ENCODE measurements at regions not wholly inside any gene's neighbourhood (a gene's known extent, or its start where the extent isn't known, plus 50 kb on each side); places are given as distances from the start of the nearest gene placed in this dataset.
A peak's percentile ranks its signal among the peaks of the same experiment; 100 is the strongest.

DNA sequence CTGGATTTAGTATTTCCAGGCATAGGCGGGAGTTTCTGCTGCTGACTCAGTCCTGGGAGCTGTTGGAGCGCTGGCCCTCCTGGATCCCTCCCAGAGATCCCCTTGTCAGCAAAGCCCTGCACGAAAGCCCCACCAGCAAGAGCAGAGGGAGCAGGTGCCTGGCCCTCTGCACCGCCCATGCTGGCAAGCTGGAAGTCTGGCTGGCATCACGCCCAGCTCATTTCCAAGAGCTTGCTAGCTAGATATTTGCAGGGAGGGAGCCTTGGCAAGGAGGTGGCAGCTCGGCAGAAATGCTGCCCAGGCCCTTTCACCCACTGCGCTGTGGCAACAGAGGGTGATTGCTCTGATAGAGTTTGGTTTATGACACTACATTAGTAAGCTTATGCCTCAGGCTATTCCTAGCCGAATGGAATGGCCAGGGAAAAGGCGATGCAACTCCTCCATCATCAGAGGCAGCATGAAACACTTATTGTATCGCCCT is 193.9 kb downstream of the EMP1 start:
- TF ChIP-seq CEBPB (IDR thresholded peaks at IDR 0.05; ENCODE audit: low read depth) (peak; percentile 56; the same call in 1 of the 2 replicates), POLR2A (IDR thresholded peaks at IDR 0.05; ENCODE audit: borderline replicate concordance, extremely low read depth, insufficient read depth, insufficient read length) (no peak), EZH2phosphoT487 (IDR thresholded peaks at IDR 0.05; ENCODE audit: borderline replicate concordance) (no peak), RAD21 (IDR thresholded peaks at IDR 0.05; ENCODE audit: low read depth) (no peak), ZFX (IDR thresholded peaks at IDR 0.05) (no peak), ZNF274 (IDR thresholded peaks at IDR 0.05; ENCODE audit: low read depth, low read length) (no peak), SP1 (IDR thresholded peaks at IDR 0.05; ENCODE audit: low read depth) (peak; percentile 61; the same call in 1 of the 2 replicates), TCF7L2 (IDR thresholded peaks at IDR 0.05; ENCODE audit: borderline replicate concordance, extremely low read depth, insufficient read depth, insufficient read length) (no peak), ELF1 (IDR thresholded peaks at IDR 0.05; ENCODE audit: borderline replicate concordance, low read depth) (no peak), JUND (IDR thresholded peaks at IDR 0.05) (no peak), POLR2AphosphoS5 (IDR thresholded peaks at IDR 0.05; ENCODE audit: low read depth, low read length) (no peak)
- TF ChIP-seq, protein P1, sequence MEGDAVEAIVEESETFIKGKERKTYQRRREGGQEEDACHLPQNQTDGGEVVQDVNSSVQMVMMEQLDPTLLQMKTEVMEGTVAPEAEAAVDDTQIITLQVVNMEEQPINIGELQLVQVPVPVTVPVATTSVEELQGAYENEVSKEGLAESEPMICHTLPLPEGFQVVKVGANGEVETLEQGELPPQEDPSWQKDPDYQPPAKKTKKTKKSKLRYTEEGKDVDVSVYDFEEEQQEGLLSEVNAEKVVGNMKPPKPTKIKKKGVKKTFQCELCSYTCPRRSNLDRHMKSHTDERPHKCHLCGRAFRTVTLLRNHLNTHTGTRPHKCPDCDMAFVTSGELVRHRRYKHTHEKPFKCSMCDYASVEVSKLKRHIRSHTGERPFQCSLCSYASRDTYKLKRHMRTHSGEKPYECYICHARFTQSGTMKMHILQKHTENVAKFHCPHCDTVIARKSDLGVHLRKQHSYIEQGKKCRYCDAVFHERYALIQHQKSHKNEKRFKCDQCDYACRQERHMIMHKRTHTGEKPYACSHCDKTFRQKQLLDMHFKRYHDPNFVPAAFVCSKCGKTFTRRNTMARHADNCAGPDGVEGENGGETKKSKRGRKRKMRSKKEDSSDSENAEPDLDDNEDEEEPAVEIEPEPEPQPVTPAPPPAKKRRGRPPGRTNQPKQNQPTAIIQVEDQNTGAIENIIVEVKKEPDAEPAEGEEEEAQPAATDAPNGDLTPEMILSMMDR (IDR thresholded peaks at IDR 0.05 in 2 of 3, conservative IDR thresholded peaks at IDR 0.05 in 1 of 3; ENCODE audit: borderline replicate concordance in 1 of 3, insufficient read depth in 1 of 3, low read depth in 2 of 3, low read length in 2 of 3), result no peak
- TF ChIP-seq, protein P2, sequence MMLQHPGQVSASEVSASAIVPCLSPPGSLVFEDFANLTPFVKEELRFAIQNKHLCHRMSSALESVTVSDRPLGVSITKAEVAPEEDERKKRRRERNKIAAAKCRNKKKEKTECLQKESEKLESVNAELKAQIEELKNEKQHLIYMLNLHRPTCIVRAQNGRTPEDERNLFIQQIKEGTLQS (IDR thresholded peaks at IDR 0.05), result no peak
- TF ChIP-seq, protein P3, sequence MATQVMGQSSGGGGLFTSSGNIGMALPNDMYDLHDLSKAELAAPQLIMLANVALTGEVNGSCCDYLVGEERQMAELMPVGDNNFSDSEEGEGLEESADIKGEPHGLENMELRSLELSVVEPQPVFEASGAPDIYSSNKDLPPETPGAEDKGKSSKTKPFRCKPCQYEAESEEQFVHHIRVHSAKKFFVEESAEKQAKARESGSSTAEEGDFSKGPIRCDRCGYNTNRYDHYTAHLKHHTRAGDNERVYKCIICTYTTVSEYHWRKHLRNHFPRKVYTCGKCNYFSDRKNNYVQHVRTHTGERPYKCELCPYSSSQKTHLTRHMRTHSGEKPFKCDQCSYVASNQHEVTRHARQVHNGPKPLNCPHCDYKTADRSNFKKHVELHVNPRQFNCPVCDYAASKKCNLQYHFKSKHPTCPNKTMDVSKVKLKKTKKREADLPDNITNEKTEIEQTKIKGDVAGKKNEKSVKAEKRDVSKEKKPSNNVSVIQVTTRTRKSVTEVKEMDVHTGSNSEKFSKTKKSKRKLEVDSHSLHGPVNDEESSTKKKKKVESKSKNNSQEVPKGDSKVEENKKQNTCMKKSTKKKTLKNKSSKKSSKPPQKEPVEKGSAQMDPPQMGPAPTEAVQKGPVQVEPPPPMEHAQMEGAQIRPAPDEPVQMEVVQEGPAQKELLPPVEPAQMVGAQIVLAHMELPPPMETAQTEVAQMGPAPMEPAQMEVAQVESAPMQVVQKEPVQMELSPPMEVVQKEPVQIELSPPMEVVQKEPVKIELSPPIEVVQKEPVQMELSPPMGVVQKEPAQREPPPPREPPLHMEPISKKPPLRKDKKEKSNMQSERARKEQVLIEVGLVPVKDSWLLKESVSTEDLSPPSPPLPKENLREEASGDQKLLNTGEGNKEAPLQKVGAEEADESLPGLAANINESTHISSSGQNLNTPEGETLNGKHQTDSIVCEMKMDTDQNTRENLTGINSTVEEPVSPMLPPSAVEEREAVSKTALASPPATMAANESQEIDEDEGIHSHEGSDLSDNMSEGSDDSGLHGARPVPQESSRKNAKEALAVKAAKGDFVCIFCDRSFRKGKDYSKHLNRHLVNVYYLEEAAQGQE (IDR thresholded peaks at IDR 0.05; ENCODE audit: low read depth), result no peak

All from HCT116 (cell line).